Myocyte (in vitro differentiated cells): ENCODE measurements at regions not wholly inside any gene's neighbourhood (a gene's known extent, or its start where the extent isn't known, plus 50 kb on each side); places are given as distances from the start of the nearest gene placed in this dataset.

Experiments
- DNase-seq: peaks from one replicate; pipeline ENCODE4 v3.0.0-alpha.2; 2012; ENCODE audit warnings: low read depth

DNA sequence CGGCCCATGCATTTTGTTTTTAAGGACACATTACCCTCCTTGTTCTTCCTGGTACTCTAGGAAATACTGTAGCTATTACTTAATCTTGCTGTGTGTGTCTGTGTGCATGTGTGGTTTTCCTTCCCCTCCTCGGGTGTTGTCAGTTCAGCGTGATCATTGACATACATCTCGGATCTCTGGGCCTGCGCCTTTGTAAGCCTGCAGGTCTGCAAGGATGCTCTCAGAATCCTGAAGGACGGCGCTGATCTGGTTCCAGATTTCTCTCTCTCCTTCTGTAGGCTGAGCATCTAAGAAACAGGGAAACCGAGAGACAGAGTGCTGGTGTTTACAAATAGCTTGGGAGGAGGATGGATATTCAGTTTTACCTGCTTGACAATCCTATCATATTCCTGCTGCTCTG, 100.2 kb downstream of the CYRIA start:
- DNase-seq: no peak

DNA sequence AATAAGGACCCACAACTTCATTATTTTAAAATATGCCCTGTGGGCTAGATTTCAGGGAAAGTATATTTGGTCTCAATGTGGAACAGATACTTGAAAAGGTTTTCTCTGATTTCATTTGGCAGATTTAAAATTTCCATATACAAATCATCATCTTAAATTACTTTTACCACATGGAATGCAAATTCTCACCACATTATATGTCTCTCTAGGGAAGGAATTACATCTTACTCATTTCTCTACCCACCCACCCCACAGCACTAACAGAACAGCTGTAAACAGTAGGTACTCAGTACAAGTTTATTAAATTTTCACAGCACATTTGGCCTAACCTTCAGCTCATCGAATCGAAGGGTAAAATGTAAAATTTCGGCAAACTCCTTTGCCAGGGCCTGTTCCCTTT, 104.0 kb downstream of the CYRIA start:
- no peak for DNase-seq

DNA sequence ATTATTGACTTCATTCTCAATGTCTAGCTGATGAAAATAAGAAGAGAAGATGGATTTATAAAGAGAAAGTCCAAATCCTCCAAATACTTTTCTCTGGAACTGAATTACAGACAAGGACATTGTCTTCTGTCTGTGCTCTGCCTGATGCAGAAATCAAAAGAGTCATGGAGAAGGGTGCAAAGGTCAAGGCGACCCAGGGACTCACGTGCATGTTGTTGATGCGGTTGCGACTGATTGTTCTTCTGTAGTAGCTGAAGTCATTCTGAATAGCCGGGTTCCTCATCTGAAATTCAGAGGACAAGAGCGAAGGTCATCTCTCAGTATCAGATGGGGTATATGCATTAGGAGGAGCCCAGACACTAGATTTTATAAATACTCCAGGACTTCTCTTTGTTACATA, 104.4 kb downstream of the CYRIA start:
- DNase-seq: no peak

DNA sequence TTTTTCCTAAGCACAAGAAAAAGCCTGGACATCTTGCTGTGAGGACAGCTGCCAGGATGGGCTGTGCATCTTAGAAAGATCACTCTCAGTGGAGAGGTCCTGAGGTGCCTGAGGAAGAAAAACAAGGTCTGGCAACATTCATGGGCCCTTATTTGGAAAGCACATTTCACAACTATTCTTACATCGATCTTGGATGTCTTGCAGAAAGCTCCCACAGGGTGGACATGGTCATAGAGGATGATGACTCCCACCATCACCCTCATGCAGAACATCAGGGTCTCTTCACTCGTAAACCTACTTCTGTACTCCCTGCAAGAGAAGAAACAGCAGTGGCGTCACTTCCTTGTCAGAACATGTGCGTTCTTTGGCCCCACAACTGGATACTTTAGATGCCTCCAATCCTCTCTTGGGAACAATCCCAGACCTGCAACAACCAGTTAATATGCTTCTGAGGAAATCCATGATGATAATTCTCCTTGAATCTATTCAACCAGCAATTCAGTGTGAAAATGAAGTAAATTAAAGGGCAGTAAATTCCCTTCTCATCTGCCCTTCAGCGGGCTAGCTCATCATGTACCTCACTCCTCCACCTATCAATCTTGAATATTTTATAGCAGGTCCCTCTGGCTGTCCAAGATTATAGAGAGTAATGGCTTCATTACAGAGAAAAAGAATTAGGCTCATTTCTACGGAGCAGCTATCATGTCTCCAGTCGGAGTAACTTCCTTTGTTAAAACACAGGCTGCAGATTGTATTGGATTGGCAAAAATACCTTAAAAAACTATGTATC, 106.2 kb downstream of the CYRIA start:
- no peak for DNase-seq

DNA sequence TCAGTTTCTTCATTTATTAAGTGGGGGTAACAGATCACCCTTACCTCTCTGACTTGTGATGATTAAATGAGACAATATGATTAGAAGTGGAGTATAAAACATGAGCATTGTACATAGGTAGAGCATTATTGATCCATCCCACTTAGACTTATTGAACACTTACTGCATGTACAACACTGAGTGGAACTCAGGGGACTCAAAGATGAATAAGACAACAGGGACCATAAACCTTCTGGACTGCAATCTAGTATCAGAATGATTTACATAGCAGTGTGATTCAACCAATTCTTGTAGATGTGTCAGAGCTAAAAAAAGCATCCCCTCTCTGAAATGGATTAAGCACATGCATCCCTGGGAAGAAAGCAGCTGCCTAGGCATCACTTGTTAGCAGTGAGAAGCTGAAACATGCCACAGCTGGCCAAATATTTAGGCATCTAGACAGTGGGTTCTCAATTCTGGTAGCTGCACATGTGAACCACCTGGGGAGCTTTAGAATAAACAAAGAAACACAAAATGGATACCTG, 111.5 kb downstream of the CYRIA start:
- peak; percentile 70 for DNase-seq

DNA sequence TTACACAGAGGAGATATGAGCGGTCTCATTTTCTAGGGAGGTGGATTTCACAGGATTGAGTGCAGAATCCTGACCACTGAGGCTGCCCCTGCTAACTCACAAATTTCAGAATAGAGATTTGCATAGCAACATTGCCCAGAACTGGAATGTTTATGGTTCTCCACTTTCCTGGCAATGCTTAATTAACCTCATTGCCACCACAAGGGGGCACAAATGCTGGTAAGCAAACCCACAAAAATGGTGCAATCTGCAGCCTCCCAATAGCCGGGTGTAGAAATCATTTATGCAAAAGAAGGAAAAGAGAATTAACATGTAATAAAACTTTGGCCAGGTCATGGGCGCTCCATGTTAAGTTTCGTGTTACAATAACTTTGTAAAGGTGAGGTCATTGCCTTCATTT, 112.4 kb downstream of the CYRIA start:
- DNase-seq: peak; percentile 58

DNA sequence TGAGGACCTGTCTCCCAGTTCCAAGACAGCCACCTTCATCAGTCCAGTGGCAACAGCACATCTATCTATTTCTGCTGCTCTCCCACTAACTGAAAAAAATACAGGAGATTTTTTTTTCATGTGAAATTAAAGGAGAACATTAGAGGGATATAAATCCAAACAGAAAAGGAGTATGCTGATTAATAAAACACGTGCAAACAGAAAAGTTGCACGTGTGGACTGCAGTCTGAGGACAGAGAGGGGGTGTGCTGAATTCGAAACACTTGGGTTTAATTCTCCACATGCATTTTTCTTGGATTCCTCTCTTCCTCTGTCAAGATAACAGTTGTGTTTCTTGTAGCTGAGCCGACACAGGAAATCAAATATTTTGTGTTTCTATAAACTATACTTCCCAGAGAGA, 113.4 kb downstream of the CYRIA start:
- no peak for DNase-seq

DNA sequence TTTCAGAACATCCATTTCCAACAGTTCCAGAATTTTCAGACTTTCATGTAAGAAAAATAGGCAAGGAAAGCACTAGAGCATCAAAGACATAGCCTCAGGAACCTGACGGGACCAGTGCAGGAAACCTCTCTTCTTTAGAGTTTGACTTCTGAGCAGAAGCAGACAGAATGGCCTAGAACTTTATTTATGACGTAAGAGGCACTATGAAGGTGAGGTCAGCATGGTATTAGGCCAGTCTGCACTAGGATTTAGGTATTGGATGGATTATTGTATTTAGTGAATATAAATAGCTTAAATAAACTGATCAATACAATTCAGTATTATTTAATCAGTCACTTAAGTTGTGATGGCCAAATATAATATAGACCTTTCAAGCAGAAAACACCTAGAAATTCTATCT, 117.6 kb downstream of the CYRIA start:
- no peak for DNase-seq

DNA sequence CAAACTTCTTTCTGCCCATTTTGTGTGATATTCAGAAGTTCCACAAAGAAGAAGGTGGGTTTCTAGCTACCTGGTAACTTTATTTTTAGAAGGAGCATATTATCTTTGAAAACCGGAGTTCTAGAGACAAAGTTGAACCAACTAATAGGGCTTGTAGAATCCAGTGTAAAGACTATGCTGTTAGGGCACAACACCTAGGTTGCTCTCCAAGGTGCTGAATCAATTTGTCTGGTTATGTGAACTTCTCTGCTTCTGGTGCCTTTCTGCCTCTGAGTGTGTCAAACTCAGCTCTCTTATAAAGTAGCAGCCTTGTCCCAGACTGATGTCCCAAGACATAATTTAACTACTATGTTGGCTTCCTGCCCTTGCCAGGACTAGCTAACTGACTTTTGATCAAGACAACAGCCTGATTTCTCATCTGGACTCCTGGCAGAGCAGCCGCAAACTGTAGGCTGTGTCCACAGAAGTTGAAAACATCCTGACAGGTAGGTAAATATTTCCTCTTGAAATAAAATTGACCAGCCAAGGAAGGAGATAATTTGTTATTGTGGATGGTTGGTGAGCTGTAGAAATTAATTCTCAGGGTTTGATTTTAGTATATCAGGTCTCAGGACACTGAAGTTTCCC, 119.4 kb downstream of the CYRIA start:
- DNase-seq: peak; percentile 77

DNA sequence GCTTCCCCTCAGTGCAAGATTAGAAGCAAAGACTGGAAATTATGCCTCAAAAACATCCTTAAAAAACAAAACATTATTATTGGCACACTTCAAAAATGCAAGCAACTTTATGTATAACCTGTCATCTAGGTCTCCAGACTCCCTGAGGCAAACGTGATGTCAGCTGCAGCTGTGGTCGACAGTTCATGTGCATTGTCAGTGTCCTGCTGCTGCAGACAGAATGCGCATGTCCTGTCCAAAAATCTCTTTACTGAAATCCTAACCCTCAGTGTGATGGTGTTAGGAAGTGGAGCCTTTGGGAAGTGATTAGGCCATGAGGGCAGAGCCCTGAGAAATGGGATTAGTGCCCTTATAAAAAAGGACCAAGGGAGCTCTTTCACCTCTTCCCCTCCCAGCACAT, 126.9 kb downstream of the CYRIA start:
- DNase-seq: no peak

DNA sequence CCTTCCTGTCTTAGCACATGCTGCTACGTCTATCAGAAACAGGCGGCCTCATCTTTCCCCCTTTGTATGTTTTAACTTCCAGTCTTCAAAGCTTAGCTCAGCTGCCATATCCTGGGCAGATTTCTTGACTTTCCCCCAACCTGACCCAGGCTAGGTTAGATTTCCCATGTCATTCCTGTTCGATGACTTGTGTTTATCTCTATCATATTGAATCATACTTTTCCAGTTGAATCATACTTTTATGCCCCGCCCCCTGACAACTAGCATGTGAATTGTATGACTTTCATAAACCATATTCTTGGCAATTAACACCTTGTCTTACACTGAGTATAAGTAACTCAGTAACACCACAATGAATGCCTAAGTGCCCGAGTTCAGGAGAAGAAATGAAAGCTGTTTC, 128.3 kb downstream of the CYRIA start:
- no peak for DNase-seq

DNA sequence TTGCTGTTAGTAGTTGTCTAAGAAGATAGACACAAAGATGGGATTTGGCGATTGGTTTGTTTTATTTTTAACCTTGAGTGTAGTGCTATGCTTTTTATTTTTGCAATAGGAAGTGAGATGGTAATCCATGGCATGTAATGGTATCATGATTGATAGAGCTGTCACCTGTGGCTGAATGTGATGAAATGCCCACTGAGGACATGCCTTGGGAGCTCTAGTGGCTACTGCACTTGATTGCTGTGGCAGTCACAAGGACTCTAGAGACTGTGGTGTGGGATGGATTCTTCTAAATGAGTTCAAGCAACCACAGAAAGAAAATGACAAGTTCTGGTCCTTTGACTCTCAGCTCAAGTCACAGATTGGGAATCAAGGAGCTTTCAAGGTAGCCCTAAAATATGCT, 139.4 kb downstream of the CYRIA start:
- DNase-seq: no peak

DNA sequence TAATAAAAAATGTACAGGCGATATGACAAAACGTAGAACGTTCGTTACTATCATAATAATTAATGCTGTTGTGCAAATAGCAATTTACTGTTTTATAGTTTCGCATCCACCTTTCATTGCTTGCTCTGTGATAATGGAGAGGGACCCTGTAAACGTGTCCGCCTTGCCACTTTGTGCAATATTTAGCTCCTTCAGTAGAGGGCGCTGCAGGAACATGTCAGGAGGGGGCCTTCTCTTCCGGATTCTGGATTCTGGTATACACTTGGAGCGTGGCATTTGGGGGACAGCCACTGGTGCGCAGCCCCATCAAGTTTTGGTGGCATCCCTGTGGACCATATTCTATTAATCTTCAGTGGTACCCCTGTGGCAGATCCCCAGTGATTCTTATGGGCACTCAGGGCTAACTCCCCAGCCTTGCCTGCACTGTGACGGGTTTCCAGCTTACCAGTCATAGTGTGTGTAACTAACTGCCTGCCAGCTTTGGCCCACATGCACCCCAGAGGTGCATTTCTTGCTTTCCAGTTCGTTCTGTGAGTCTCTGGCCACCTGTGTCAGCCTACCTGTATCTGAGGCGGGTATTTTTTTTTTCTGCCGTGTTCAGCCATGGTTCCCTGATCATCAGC, 140.3 kb downstream of the CYRIA start:
- DNase-seq: no peak

DNA sequence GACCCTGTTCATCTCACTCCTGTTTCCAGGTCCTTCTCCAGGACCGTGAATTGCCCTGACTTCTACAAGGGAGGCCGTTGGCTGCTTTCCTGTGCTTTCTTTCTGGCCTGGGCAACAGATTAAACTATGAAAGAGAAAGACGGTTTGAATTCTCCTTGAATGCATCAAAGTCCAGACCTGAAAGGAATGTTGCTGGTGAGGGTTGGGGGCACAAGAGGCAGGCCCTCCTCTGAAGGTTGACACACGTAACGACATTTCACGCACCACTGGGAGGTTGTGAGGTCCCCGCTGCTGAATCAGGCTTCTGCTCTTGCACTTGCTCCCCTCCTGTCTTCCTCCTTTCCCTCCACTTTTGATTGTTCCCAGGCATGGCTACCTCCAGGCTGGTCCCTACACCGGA, 141.9 kb downstream of the CYRIA start:
- no peak for DNase-seq

DNA sequence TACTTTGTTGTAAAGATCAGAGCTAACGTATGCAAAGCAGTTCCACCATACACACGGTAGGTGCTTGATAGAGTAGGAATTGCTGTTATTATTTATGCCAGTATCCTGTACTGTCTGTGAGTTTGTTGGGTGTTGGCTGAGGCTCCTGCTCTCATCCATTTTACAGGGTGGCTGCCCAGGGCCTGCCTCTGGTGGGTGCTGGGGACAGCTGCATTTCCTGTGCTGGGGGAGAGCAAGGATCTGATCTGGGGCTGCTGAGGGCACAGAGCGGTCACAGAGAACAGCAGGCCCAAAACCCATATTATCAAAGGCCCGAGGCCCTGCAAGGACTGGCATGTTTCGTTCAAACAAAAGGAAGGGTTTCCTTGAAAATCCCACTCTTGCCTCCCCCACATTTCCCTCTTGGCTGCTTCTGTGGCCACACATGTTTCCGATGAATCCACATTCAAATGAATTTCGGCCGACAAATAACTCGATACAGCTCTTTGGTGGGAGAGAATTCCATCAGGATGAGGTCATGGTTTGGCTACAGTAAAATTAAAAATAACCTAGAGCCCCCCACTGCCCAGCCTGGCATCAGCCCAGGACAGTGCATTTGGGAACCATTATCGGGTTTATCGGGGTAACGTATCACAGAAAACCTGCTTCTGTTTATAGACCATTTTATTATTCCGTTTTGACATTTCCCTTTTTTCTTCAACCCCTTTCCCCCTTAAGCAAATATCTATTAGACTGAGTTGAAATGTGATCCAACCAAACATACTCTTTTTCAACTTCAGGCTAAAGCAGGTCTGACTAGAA, 143.4 kb downstream of the CYRIA start:
- DNase-seq: no peak

DNA sequence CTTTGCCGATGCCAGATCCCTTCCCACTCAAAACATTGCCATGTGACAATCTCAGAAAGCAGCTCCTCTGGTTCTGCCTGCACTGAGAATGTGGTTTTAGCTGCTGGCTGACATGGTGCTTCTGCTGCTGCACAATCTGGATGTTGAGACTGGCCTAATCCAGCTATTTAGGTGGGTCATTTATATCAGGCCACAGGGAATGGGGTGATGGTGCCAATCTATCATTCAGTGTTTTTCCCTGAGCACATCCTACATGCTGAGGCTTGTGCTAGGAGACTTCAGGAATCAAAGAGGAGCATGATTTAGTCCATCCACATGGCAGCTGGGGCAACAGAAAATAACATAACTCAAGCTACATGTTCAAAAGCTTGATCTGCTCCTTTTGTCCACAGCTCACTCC, 144.7 kb downstream of the CYRIA start:
- DNase-seq: no peak

DNA sequence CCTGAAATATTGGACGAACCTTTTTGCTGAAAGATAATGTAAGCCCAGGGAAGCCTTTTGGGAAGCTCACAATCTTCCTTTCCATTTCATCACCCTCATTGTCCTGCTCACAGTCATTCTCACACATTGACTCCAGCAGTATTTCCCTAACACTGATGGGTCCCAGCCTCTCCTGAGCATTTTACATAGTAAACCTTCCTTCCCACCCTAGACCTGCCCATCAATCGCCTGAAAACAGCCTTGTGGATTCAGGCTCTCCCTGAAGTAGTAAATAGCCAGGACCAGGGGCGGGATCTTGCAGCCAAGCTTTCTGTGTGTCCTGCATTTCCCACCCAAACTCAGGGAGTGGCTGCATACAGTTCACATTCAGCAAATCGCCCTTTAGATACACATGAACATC, 149.9 kb downstream of the CYRIA start:
- no peak for DNase-seq

DNA sequence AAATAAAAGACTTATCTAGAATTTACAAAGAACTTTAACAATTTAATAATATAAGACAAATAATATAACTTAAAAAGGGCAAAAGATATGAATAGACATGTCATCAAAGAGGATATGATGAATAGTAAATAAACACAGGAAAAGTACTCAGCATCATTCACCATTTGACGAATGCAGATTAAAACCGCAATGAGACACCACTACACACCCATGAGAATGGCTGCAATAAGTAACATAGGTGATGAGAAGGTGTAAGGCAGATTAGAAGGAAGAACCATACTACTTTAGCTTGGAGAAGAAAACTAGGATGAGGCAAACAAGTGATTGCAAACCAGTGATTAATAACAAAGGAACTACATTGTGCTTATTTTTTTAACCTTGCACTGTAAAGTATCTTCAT, 152.0 kb downstream of the CYRIA start:
- DNase-seq: no peak

DNA sequence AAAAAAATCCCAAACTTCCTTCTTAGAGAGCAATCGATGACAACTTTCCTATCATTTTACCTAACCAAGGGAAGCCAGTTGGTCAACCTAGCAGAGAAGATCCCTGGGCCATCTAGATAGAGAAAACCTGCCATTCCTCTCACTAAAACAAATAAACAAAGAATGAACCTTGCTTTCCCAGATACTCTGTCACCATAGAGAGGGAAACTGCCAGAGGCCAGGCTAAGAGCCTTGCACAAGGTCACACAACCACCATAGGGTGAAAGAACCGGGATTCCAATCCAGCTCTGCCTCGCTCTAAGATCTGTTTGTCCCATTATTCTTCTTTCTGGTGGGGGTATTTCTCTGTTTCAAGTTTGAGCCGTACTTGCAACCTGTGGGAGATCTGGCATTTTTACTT, 154.6 kb downstream of the CYRIA start:
- no peak for DNase-seq

DNA sequence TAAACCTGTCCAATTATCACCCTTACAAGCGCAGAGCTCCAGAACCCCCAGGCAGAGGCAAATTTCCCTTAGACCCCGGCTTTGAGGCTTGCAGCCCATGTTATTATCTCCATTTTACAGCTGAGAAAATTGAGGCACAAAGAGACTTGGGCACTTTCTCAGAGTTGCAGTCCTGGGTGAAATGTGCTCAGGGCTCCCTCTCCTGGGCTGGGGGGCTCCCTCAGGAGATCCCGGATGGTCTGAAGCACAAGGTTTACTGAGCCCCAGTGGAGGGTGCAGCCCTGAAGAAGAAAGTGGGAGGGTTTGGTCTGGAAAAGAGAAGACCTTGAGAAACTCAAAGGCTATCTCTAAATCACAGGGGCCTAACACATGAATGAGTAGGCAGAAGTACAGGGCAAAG, 156.6 kb downstream of the CYRIA start:
- no peak for DNase-seq

DNA sequence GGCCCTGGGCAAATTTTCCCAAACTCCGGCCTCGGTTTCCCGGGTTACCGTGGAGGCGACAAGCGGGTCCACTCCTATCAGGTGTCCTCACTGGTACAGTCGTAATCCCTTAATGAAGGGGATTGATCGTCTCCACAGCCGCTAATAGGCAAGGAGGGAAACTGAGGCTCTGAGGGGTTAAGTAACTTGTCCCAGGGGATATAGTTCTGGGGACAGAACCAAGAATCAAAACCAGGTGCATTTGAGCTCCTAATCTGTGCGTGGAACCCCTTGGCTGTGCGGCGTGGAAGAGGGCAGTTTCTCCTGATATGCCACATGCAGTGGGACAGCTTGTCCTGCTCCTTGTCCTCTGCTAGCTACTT, 157.2 kb downstream of the CYRIA start:
- no peak for DNase-seq
